ENCODE measurements at regions not wholly inside any gene's neighbourhood (a gene's known extent, or its start where the extent isn't known, plus 50 kb on each side); places are given as distances from the start of the nearest gene placed in this dataset.

DNA sequence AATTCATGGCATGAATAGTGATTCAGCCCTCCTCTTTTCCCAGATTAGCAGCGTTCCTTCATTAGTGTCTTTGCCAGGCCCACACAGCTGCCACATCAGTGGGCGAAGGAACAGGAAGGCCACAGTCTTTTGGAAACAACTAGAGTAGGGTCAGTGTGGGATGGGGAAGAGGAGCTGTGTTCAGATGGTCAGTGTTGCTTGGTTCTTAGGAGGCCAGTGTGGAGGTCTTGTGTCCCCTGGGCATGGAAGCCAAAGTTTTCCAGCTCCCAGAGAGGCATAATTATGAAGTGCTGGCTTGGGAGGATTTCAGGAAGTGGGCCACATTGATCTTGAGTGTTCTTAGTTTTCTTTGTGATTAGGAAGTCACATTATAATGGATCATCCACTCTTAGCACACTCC is 269.6 kb downstream of the PSAT1 start:
- no peak for DNase-seq (ENCODE audit: low spot score)
- TF ChIP-seq, protein P1, sequence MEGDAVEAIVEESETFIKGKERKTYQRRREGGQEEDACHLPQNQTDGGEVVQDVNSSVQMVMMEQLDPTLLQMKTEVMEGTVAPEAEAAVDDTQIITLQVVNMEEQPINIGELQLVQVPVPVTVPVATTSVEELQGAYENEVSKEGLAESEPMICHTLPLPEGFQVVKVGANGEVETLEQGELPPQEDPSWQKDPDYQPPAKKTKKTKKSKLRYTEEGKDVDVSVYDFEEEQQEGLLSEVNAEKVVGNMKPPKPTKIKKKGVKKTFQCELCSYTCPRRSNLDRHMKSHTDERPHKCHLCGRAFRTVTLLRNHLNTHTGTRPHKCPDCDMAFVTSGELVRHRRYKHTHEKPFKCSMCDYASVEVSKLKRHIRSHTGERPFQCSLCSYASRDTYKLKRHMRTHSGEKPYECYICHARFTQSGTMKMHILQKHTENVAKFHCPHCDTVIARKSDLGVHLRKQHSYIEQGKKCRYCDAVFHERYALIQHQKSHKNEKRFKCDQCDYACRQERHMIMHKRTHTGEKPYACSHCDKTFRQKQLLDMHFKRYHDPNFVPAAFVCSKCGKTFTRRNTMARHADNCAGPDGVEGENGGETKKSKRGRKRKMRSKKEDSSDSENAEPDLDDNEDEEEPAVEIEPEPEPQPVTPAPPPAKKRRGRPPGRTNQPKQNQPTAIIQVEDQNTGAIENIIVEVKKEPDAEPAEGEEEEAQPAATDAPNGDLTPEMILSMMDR (IDR thresholded peaks at IDR 0.05; ENCODE audit: borderline replicate concordance, control extremely low read depth, extremely low read depth, insufficient read depth, missing control alignments) = no peak
- in situ Hi-C loops (cut with MboI; ENCODE audit: low sequenced_read_pairs, unreplicated experiment) = no loop called here

DNA sequence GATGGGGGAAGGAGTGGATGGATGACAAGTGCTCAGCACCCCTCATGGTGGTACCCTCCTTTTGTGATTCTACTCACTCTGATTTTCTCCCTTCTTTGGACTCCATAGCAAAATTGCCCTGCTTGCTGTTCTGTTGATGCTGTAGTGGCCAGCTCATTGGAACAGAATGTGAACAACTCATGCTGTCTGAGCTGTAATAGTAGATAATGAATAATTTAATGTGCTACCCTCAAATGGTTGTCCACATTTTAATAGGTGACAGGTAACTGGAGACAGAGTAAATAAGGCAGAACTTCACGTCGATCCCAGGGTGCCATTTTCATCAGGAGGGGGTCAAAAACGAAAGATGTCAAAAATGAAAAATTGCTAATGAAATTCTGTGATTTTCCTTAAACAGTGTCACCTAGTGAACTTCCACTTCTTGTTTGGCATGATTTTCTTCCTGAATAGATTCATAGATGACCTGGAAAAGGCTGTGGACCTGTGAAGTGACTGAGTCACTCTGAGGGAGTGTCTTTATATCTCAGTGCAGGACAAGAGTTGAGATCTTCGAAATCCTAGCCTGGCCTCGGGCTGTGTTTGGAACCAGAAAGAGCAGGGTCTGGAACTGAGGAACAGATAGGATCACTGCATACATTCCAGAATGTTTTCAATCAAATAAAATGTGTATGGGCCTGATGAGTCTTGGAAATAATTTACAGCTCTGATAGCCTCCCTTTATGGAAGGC is 270.2 kb downstream of the PSAT1 start:
- TF ChIP-seq, protein P1 (IDR thresholded peaks at IDR 0.05; ENCODE audit: borderline replicate concordance, control extremely low read depth, extremely low read depth, insufficient read depth, missing control alignments) = no peak
- no peak for DNase-seq (ENCODE audit: low spot score)
- in situ Hi-C loops (cut with MboI; ENCODE audit: low sequenced_read_pairs, unreplicated experiment) = no loop called here

DNA sequence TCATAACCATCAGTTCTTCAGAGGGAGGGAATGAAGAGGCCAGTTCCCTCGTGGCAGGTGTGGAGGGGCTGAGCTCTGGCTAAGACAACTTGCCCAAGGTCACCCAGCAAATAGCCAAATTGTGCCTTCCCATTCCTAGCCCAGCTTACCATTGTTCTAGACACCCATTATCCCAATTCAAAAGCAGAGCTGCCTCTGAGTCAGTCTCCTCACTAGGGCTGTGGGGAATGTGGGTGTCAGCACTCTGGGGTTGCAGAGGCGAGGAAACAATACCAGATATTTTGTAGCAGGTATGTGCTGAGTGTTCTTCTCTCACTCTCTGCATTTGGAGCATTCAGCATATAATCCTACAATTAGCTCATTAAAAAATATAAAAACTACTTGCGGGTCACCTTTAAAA is 270.8 kb downstream of the PSAT1 start:
- in situ Hi-C loops (cut with MboI; ENCODE audit: low sequenced_read_pairs, unreplicated experiment) = no loop called here
- no peak for DNase-seq (ENCODE audit: low spot score)
- TF ChIP-seq, protein P1 (IDR thresholded peaks at IDR 0.05; ENCODE audit: borderline replicate concordance, control extremely low read depth, extremely low read depth, insufficient read depth, missing control alignments) = no peak

DNA sequence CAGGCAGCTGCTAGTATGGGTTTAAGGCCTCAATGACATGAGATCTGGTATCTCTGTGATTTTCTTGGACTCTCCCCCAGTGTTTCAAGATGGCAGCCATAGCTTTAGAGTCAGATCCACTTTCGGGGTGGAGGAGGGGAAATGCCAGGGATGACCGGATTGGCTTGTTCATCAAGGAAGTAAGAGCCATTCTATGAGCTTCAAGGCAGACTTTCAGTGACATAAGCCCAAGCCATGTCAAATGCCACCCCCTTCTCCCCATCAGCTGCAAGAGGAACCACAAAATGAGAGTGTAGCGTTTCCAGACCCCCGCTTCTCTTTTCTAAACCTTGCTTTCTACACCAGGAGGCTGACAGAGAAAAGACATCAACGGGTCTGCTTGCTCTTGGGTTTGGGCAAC is 271.8 kb downstream of the PSAT1 start:
- TF ChIP-seq, protein P1 (IDR thresholded peaks at IDR 0.05; ENCODE audit: borderline replicate concordance, control extremely low read depth, extremely low read depth, insufficient read depth, missing control alignments) = no peak
- no peak for DNase-seq (ENCODE audit: low spot score)
- in situ Hi-C loops (cut with MboI; ENCODE audit: low sequenced_read_pairs, unreplicated experiment) = no loop called here

DNA sequence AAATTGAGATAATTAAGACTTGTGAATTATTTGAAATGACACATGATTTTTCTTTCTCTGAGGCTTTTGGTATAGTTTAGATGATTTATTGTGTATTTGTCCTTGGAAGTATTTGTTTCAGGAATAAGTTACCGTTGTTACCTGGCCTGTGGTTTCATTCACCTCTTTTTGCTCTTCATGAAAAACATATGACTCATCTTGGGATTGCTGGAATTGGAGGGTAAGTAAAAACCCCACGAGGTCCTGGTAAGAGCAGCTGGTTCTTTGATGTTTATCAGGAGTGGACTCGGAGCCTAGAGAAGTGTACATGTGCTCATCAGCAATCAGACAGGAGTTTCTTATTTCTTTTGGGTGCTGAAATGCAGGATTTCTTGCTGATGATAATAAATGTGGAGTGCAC is 275.3 kb downstream of the PSAT1 start:
- in situ Hi-C loops (cut with MboI; ENCODE audit: low sequenced_read_pairs, unreplicated experiment) = no loop called here
- DNase-seq (ENCODE audit: low spot score) = no peak

DNA sequence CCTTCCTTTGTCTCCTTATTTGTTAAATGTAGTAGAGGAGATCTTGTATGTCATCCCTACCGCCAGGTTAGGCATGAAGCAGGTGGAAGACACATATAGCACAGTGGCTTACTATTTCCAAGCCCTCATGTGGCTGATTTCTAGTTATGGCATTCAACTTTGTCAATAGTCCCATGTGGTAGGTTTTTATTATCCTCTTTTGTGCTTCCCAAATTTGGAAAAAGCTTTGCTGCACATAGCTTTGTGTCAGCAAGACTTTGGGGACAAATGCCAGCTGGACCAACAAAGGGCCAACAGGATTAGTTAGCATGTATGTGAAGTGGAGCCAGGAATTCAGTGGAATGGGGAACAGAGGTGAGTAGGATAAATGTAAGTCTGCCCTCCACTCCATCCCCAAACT is 276.3 kb downstream of the PSAT1 start:
- in situ Hi-C loops (cut with MboI; ENCODE audit: low sequenced_read_pairs, unreplicated experiment) = no loop called here
- DNase-seq (ENCODE audit: low spot score) = no peak
- TF ChIP-seq, protein P1 (IDR thresholded peaks at IDR 0.05; ENCODE audit: borderline replicate concordance, control extremely low read depth, extremely low read depth, insufficient read depth, missing control alignments) = no peak

More for the DNA sequence above, 275.3 kb downstream of the PSAT1 start:
- TF ChIP-seq, protein P1 (IDR thresholded peaks at IDR 0.05; ENCODE audit: borderline replicate concordance, control extremely low read depth, extremely low read depth, insufficient read depth, missing control alignments) = no peak
